ENCODE measurements at regions not wholly inside any gene's neighbourhood (a gene's known extent, or its start where the extent isn't known, plus 50 kb on each side); places are given as distances from the start of the nearest gene placed in this dataset.

GRCh38 chr10:10551596-10552301 is 465.9 kb upstream of the CELF2 start:
- DNase-seq (ENCODE audit: low read depth in 2 of 2), result no peak

GRCh38 chr10:10552948-10553347 is 464.7 kb upstream of the CELF2 start:
- no peak for DNase-seq (ENCODE audit: low read depth in 2 of 2)

- DNase-seq (ENCODE audit: low read depth in 2 of 2), result no peak
These were observed 453.4 kb upstream of the CELF2 start for GRCh38 chr10:10564081-10564794.

- DNase-seq (ENCODE audit: low read depth in 2 of 2), result no peak
These were observed 440.7 kb upstream of the CELF2 start for GRCh38 chr10:10576937-10577336.

GRCh38 chr10:10579709-10580108 is 438.0 kb upstream of the CELF2 start:
- DNase-seq (ENCODE audit: low read depth in 2 of 2), result no peak

- DNase-seq (ENCODE audit: low read depth in 2 of 2), result no peak
These were observed 433.5 kb upstream of the CELF2 start for GRCh38 chr10:10584161-10584560.

- DNase-seq (ENCODE audit: low read depth in 2 of 2), result no peak
These were observed 429.8 kb upstream of the CELF2 start for GRCh38 chr10:10587744-10588393.

- DNase-seq (ENCODE audit: low read depth in 2 of 2), result no peak
These were observed 427.9 kb upstream of the CELF2 start for GRCh38 chr10:10589540-10590303.

GRCh38 chr10:10591715-10592341 is 425.8 kb upstream of the CELF2 start:
- DNase-seq (ENCODE audit: low read depth in 2 of 2), result no peak

GRCh38 chr10:10596256-10596655 is 421.4 kb upstream of the CELF2 start:
- no peak for DNase-seq (ENCODE audit: low read depth in 2 of 2)

- DNase-seq (ENCODE audit: low read depth in 2 of 2), result no peak
These were observed 419.4 kb upstream of the CELF2 start for GRCh38 chr10:10598297-10598696.

GRCh38 chr10:10600004-10600403 is 417.7 kb upstream of the CELF2 start:
- DNase-seq (ENCODE audit: low read depth in 2 of 2), result no peak

- no peak for DNase-seq (ENCODE audit: low read depth in 2 of 2)
These were observed 412.1 kb upstream of the CELF2 start for GRCh38 chr10:10605551-10606081.

GRCh38 chr10:10609379-10609955 is 408.2 kb upstream of the CELF2 start:
- no peak for DNase-seq (ENCODE audit: low read depth in 2 of 2)

GRCh38 chr10:10610171-10610570 is 407.5 kb upstream of the CELF2 start:
- DNase-seq (ENCODE audit: low read depth in 2 of 2), result no peak

GRCh38 chr10:10612151-10612550 is 405.5 kb upstream of the CELF2 start:
- DNase-seq (ENCODE audit: low read depth in 2 of 2), result no peak

- no peak for DNase-seq (ENCODE audit: low read depth in 2 of 2)
These were observed 403.9 kb upstream of the CELF2 start for GRCh38 chr10:10613656-10614244.

GRCh38 chr10:10617686-10618085 is 400.0 kb upstream of the CELF2 start:
- DNase-seq (ENCODE audit: low read depth in 2 of 2), result no peak

GRCh38 chr10:10618139-10618538 is 399.5 kb upstream of the CELF2 start:
- no peak for DNase-seq (ENCODE audit: low read depth in 2 of 2)

- DNase-seq (ENCODE audit: low read depth in 2 of 2), result no peak
These were observed 393.6 kb upstream of the CELF2 start for GRCh38 chr10:10623958-10624566.
